H1 (cell line): ENCODE measurements at regions not wholly inside any gene's neighbourhood (a gene's known extent, or its start where the extent isn't known, plus 50 kb on each side); places are given as distances from the start of the nearest gene placed in this dataset.

Experiments
- GTF2F1 ChIP-seq: IDR thresholded peaks from 2 replicates; pipeline ENCODE4 v1.6.1; 2012; ENCODE audit warnings: low read depth, low read length, improper control_type of control experiment, borderline replicate concordance
- HDAC6 ChIP-seq: IDR thresholded peaks from one replicate; pipeline ENCODE4 v1.7.1; 2012; ENCODE audit warnings: low read depth, mild to moderate bottlenecking, inconsistent platforms, low read length, moderate library complexity
- TAF7 ChIP-seq: optimal IDR thresholded peaks from 2 replicates; pipeline ENCODE3; 2011; ENCODE audit warnings: low read depth, mild to moderate bottlenecking, inconsistent platforms, low read length, moderate library complexity, borderline replicate concordance
- TF ChIP-seq, protein P1 (sequence below): IDR thresholded peaks from 2 replicates; pipeline ENCODE4 v1.6.1; 2011; ENCODE audit warnings: low read length, improper control_type of control experiment

DNA sequence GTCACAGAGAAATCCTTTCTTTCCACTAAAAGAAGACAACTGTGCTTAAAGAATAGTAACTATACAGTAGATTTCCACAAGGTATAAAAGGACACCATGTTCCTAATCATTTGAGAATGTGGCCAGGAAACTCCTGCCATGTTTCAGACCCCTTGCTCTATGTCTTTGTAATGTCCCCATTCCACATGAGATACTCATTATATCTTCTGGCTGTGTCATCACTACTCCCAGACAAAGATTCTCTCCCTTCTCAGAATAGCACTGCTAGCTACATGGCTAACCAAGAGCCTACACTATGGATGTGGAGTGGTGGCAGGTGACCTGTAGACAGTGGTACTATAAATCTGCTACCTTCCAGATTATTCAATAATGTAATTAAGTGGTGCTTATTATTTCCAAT, 218.1 kb upstream of the MCHR2 start (continued):
- TF ChIP-seq GTF2F1 = no peak
- TF ChIP-seq, protein P1, sequence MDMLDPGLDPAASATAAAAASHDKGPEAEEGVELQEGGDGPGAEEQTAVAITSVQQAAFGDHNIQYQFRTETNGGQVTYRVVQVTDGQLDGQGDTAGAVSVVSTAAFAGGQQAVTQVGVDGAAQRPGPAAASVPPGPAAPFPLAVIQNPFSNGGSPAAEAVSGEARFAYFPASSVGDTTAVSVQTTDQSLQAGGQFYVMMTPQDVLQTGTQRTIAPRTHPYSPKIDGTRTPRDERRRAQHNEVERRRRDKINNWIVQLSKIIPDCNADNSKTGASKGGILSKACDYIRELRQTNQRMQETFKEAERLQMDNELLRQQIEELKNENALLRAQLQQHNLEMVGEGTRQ = no peak
- no peak for TF ChIP-seq TAF7
- no peak for TF ChIP-seq HDAC6
